HepG2 (cell line): ENCODE measurements at regions not wholly inside any gene's neighbourhood (a gene's known extent, or its start where the extent isn't known, plus 50 kb on each side); places are given as distances from the start of the nearest gene placed in this dataset.

Experiments used
- BCL6 ChIP-seq: IDR thresholded peaks from 2 replicates; pipeline ENCODE4 v1.6.1; 2016; ENCODE audit warnings: missing genetic modification reagents, missing compliant biosample characterization
- CENPX ChIP-seq: sonication (generic); formaldehyde crosslinking; IDR thresholded peaks from 2 replicates; pipeline ENCODE4 v1.9.0; 2021; ENCODE audit warnings: mild to moderate bottlenecking, missing genetic modification reagents, moderate library complexity
- CTCF ChIP-seq: sonication (generic); formaldehyde crosslinking; IDR thresholded peaks from 2 replicates; pipeline ENCODE4 v1.5.0; 2020; ENCODE audit warnings: mild to moderate bottlenecking, missing genetic modification reagents, moderate library complexity
- ELK4 ChIP-seq: sonication (generic); formaldehyde crosslinking; IDR thresholded peaks from 2 replicates; pipeline ENCODE4 v1.9.0; 2021; ENCODE audit warnings: missing genetic modification reagents, borderline replicate concordance
- HBP1 ChIP-seq: IDR thresholded peaks from 2 replicates; pipeline ENCODE4 v1.6.1; 2016; ENCODE audit warnings: low read depth, control low read depth
- KAT7 ChIP-seq: IDR thresholded peaks from 2 replicates; pipeline ENCODE4 v1.6.1; 2018; ENCODE audit warnings: borderline replicate concordance, missing compliant biosample characterization
- POLR2A ChIP-seq, 2 experiments: IDR thresholded peaks; 2 replicates each; pipeline ENCODE4 v1.6.1; 2011; ENCODE audit warnings: low read depth in 2 of 2, low read length in 2 of 2, mild to moderate bottlenecking in 1 of 2, moderate library complexity in 1 of 2; ENCODE audit not compliant: insufficient read depth in 1 of 2
- SIN3A ChIP-seq: IDR thresholded peaks from 2 replicates; pipeline ENCODE4 v1.6.1; 2011; ENCODE audit warnings: low read depth, mild to moderate bottlenecking, control low read depth, low read length, borderline replicate concordance
- ZNF274 ChIP-seq: sonication (generic); formaldehyde crosslinking; IDR thresholded peaks from 2 replicates; pipeline ENCODE4 v1.5.1; 2020; ENCODE audit warnings: mild to moderate bottlenecking, missing genetic modification reagents
- ZNF441 ChIP-seq: sonication (generic); formaldehyde crosslinking; IDR thresholded peaks from 2 replicates; pipeline ENCODE4 v1.7.0; 2021; ENCODE audit warnings: missing genetic modification reagents, borderline replicate concordance
- ZNF530 ChIP-seq: sonication (generic); formaldehyde crosslinking; IDR thresholded peaks from 2 replicates; pipeline ENCODE4 v1.5.0; 2020; ENCODE audit warnings: low read depth, mild to moderate bottlenecking, missing genetic modification reagents

GRCh38 chr1:115204513-115204912 is 115.2 kb upstream of the TSPAN2 start:
- TF ChIP-seq ZNF441 (CRISPR knock-in tag) (no peak), ZNF530 (CRISPR knock-in tag) (no peak), CTCF (no peak), CENPX (CRISPR knock-in tag) (no peak), POLR2A (IDR thresholded peaks at IDR 0.05; ENCODE audit: insufficient read depth in 1 of 2, low read depth in 2 of 2, low read length in 2 of 2) (no peak), KAT7 (CRISPR knock-in tag) (no peak), ZNF274 (CRISPR knock-in tag) (no peak), ELK4 (CRISPR knock-in tag) (no peak), HBP1 (CRISPR knock-in tag) (no peak), SIN3A (no peak), BCL6 (CRISPR knock-in tag) (no peak)
